Mucosa of descending colon (tissue), 3 donors: ENCODE measurements at regions not wholly inside any gene's neighbourhood (a gene's known extent, or its start where the extent isn't known, plus 50 kb on each side); places are given as distances from the start of the nearest gene placed in this dataset.

Source experiments
- ATAC-seq: fragments of 200-7000 bp; cut with Tn5 transposase; one replicate; pipeline ENCODE4 v1.9.1; 2020; ENCODE audit warnings: mild to moderate bottlenecking, moderate library complexity
- DNase-seq, 3 donors: peaks; one replicate each; pipeline ENCODE4 v3.0.0-alpha.2; 2020
- H3K36me3 ChIP-seq: fragments of 200-600 bp; one replicate; pipeline ENCODE4 v1.8.0; 2021; ENCODE audit warnings: low read depth, mild to moderate bottlenecking
- H3K4me1 ChIP-seq: fragments of 200-600 bp; one replicate; pipeline ENCODE4 v1.8.0; 2021; ENCODE audit warnings: low read depth, mild to moderate bottlenecking
- H3K4me3 ChIP-seq: fragments of 200-600 bp; one replicate; pipeline ENCODE4 v1.8.0; 2021; ENCODE audit warnings: mild to moderate bottlenecking
- H3K9me3 ChIP-seq: fragments of 200-600 bp; one replicate; pipeline ENCODE4 v1.8.0; 2021; ENCODE audit warnings: mild to moderate bottlenecking
- CTCF ChIP-seq: fragments of 200-600 bp; IDR thresholded peaks from one replicate; pipeline ENCODE4 v1.8.0; 2022; ENCODE audit warnings: antibody characterized with exemption, mild to moderate bottlenecking
- intact Hi-C, 2 donors: fragments of 100-400 bp; cut with DNase I in 1 of 2; cut with micrococcal nuclease in 1 of 2; formaldehyde crosslinking; loops; one replicate each; pipeline versions ENCODE4 v1.11.0 to v1.11.1; 2022; cut with DNase I, micrococcal nuclease
- donor health status: DM: no; HTN: no; CAD: no; lungs with moderate emphysema.
- donor health status: DM: no; HTN: no; CAD: no.
- donor health status: DM: no; HTN: yes; CAD: no.

- H3K4me3 ChIP-seq: no peak overlapping the region
- DNase-seq: no peak
- H3K36me3 ChIP-seq: no peaks in the 10 kb centered on the region
- no peak for TF ChIP-seq CTCF
- H3K4me1 ChIP-seq: no peaks in the 10 kb centered on the region
- no peaks in the 10 kb centered on the region for H3K9me3 ChIP-seq
- no peak for ATAC-seq
- intact Hi-C loops: no loop called here
These were observed 1556.8 kb downstream of the EFNA5 start for GRCh38 chr5:106113922-106114321.

GRCh38 chr5:106106384-106106783 lies 1564.4 kb downstream of the EFNA5 start:
- Histone ChIP-seq H3K9me3 (no peaks in the 10 kb centered on the region), H3K4me3 (no peak overlapping the region), H3K36me3 (no peaks in the 10 kb centered on the region), H3K4me1 (no peaks in the 10 kb centered on the region)
- intact Hi-C loops: no loop called here
- TF ChIP-seq CTCF: no peak
- no peak for ATAC-seq
- no peak for DNase-seq

DNA sequence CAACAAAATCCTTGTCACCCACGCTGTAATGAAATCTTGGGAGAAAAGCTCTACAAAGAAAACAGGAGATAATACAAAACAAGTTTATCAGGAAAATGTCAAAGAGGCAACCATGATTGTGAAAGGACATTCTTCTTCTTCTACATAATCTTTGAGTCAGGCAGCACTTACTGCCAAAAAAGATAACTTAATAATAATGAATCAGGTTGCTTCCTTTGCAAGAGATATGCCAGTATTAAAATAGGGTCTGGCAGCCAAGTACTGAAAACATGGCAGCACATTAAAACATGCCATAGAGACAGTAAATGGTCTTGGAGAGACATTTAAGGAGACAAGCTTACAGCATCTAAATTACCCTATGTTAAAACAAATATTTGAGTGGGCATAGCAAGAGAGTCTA lies 1573.4 kb downstream of the EFNA5 start:
- no peak for TF ChIP-seq CTCF
- Histone ChIP-seq H3K36me3 (no peaks in the 10 kb centered on the region), H3K4me3 (no peak overlapping the region), H3K9me3 (no peaks in the 10 kb centered on the region), H3K4me1 (no peaks in the 10 kb centered on the region)
- ATAC-seq (no peak), DNase-seq (no peak)
- intact Hi-C loops: no loop called here

DNA sequence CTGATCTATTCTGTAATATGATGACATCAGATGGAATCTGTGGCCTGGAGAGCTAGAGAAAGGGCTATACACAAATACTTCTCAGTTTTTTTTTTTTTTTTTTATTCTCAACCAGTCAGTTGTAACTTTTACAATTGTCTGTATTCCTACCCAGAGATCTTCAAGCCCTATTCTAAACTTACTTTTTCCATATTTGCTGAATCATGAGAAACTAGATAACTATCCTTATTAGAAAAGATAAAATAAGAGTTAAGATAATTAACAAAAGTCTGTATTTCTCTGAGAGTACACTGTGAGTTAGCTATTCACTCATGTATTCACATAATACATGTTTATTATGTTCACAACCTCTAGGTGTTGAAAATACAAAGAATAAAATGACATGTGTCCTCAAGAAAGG lies 1575.9 kb downstream of the EFNA5 start:
- intact Hi-C loops: no loop called here
- Histone ChIP-seq H3K9me3 (no peaks in the 10 kb centered on the region), H3K4me3 (no peak overlapping the region), H3K36me3 (no peaks in the 10 kb centered on the region), H3K4me1 (no peaks in the 10 kb centered on the region)
- DNase-seq: no peak
- ATAC-seq: no peak
- TF ChIP-seq CTCF: no peak

- Histone ChIP-seq H3K36me3 (no peaks in the 10 kb centered on the region), H3K9me3 (no peaks in the 10 kb centered on the region), H3K4me3 (no peak overlapping the region), H3K4me1 (no peaks in the 10 kb centered on the region)
- DNase-seq (no peak), ATAC-seq (no peak)
- intact Hi-C loops: no loop called here
- no peak for TF ChIP-seq CTCF
These were observed 1576.5 kb downstream of the EFNA5 start for GRCh38 chr5:106094204-106094607.

GRCh38 chr5:106093134-106093533 lies 1577.6 kb downstream of the EFNA5 start:
- no peak for ATAC-seq
- Histone ChIP-seq H3K9me3 (no peaks in the 10 kb centered on the region), H3K4me3 (no peak overlapping the region), H3K36me3 (no peaks in the 10 kb centered on the region), H3K4me1 (no peaks in the 10 kb centered on the region)
- no peak for TF ChIP-seq CTCF
- intact Hi-C loops: no loop called here
- no peak for DNase-seq
